Activated CD4-positive, alpha-beta T cell treated with anti-CD3 and anti-CD28 coated beads for 24 hours (primary cell): ENCODE measurements at regions not wholly inside any gene's neighbourhood (a gene's known extent, or its start where the extent isn't known, plus 50 kb on each side); places are given as distances from the start of the nearest gene placed in this dataset.

Experiments used
- DNase-seq, 2 donors: peaks; one replicate each; pipeline ENCODE4 v3.0.0-alpha.2; 2020; ENCODE audit warnings: low read depth in 2 of 2

DNA sequence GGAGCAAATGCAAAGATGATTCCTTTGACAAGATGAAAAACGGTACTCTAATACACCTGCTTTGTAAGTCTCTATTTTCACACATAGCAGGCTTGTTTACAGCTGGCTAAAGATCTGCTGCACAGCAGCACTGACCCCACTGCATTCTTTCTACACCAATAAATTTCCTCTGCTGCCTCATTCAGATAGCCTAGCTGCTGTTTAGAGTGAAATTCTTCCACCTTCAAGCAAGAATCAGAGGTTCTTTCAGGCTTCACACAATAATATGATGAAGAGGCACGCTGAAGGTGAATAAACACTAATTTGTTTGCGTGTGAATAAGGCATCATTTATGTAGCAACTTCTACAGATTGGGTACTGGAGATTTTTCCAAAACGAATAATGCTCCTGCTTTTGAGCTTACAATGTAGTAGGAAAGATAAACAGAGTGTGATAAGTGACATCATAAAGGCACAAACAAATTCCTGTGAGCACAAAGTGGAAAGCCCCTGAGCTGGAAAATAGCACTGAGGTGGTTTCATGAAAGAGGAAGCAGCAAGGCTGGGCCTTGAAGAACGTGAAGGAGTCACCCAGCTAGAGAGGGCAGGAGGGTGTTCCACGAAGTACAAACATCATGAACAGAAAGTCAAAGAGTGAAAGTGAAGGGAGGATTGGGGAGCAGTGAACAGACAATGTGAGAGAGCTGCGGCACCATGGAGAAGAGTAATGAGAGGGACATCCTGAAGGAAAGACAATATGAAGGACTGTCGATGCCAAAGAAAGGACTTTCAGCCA is 543.4 kb downstream of the CD83 start:
- DNase-seq: peak in 1 of 2 donors; percentile 14

DNA sequence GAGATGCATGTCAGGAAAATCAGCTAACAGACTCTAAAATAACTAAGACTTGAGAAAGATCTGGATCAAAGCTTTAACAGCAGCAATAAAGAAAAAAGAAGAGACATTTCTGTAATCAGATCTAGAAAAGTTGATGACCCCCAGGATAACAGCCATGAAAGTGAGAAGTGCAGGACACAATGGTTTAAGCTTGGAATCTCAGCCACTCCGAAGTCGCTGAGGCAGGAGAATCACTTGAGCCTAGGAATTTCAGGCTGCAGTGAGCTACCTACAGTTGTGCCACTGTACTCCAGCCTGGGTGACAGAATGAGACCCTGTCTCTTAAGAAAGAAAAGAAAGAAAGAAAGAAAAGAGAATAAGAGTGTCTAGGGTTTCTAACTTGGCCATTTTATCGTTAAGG is 544.1 kb downstream of the CD83 start:
- no peak for DNase-seq

DNA sequence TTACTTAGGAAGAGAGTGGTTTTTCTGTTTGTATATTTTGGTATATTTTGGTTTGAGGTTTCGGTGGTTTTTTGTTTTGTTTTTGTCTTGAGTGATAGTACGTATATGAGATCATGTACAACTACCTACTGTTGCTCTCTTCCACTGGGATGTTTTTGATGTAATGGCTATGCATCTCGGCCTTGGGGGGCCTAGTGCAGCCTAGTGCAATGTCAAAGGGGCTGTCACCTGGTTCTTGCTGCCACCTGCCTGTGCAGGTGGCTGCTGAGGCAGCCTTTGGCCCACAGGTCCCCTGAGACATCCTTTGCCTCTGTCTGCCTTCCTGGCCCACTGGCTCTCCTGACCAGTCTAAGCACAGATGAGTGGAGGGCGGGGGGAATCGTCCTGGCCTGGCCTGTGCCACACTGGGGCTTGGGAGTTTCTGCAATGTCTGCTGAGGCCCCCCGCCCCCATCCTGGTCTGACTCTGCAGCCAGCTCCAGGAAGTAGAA is 546.6 kb downstream of the CD83 start:
- DNase-seq: no peak

DNA sequence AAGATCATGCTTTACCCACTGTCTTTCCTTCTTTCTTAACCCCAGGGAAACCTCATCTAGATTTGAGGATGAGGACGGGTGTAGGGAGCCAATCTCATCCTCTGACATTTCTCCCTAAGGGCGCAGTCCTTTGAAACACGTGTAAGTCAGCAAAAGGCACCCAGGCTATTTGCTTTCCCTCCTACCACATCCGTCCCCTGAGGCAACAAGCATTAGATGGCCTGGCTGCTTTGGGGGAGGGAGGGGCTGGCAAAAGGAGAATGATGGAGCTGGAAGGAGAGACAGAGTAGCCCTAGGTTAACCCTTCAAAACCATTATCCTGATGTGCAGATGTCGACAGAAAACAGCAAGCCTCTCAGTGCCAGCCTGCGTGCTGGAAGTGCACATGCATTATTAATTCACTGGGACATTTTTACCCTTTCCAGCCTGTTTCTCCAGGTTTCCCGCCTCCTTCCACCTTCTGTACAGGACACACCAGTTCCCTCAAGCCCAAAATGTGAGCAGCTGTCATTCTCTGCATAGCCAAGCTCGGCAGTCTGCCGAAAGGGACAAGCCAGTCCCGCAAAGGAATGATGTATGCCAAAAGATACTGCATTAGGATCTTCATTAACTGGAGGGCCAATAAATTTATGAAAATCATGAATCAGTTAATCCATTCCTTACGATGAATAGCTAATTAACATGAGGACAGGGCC is 547.2 kb downstream of the CD83 start:
- no peak for DNase-seq

DNA sequence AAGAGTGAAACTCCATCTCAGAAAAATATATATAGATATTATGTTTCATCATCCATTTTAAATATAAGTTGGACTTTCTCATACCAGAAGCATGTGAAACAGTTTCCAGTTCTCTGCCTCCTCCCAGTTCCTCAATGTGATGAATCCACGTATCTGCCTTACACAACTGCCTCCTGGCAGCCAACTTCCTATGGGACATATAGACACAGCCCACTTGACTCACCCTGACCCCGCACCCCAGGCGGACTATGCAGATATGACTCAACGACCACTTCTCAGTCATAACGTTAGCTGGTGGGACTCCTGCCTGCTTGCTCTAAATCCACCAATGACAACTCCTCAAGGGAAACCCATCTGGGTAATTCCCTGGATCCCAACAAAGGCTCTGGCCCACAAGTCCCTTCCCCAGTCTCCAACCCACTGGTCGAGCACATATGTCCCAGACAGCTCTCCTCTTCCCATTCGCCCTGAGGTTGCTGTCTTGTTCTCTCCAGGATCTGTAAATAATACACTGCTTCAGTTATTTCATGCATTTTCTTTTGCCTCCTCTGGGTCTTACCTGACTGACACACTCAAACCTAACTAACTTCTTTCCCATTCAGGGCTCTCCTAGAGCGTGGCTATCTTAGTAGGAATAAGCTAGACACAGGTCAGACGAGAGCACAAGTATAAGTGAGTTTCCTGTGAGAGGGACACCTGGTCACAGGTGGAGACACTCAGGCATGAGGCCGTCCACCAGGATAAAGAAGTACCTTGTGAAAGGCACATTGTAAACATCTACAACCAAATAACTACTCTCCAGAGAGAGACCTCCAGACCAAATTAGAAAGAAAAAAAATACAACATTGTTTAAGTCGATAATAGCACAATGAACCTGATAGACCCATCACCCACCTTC is 548.5 kb downstream of the CD83 start:
- DNase-seq: peak in 1 of 2 donors; percentile 18

DNA sequence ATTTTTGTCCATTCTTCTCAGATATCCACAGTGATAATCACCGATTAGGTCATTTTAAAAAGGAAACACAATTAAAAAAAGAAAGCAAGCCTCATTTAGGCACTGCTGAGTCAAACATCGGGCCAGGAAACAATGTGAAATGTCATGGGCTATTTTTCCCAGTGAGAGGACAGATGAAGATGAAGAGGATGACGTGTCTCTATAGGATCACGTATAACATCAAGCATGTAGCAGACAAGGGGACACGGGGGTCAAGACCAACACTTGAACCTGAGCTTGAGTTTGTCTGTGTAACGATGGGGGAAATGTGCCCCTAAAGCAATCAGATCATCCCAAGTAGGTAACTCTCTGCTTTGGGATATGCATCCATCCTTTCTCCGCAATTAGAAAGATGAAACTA is 553.2 kb downstream of the CD83 start:
- no peak for DNase-seq

DNA sequence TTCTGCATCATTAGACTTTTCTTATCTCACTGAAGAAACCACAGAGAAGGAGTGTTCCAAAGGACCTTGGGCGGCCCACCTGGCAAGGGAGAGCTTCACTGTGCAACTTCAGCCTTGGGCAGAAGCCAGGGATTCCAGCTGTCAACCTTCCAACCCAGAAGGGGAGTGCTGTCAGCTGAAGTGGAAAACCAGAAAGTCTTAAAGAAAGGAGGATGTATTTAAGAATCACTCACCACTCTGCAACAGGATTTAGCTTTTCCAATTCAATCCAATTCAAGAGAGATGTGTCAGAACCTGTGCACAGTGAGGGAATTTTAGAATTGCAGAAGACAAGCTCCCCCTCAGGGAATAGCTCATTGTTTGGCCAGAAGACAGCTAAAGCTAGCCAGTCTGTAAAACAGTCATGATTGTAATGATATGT is 553.7 kb downstream of the CD83 start:
- no peak for DNase-seq

DNA sequence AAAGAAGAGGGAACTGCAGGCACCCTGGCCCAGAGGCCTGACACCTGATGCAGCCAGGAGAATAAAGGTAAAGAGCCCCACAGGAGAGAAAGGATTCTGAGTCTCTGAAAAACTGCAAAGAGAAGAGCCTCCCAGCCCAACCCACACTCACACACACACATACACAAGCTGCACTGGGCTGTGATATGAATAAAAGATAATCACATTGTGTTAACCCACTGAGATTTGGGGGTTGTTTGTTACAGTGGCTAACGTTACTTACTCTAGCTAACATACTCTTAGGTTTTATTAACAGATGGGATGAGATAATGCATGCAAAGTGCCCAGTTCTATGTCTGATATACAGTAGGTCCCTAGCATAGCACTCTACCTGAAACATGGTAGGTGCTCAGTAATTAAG is 554.4 kb downstream of the CD83 start:
- no peak for DNase-seq

DNA sequence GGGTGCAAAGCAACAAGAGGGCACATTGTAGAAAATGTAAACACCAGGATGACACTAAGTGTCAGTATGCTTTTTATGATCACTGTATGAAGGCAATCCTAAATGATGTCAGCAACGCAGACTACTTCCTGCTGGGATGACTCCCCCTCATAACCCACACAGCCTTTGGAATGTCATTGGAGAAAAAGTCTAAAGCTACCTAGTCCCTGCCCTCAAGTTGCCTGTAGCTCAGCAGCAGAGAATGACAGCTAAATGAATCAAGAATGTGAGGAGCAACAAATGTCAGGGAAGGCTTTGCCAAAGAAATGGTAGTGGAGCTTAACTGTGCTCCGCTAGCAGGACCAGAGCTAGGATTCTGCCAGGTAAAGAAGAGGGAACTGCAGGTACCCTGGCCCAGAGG is 555.6 kb downstream of the CD83 start:
- no peak for DNase-seq

DNA sequence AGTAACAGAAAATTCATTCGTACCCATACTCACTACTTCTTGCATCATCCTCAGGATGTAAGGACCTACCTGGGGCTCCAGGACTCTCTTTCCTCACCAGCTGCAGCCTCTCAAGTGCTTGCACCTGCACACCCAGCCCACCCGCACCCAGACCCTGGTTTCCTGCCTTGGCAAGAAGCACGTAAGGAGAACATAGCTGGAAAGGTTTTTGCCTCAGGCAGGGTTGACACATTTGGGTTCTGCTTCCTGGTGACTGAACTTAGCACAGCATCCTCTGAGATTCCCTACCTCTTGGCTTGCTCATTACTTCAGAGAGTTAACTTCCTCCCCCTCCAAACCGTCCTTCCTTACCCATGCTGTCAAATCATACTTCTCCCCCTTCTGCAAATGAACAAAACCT is 556.9 kb downstream of the CD83 start:
- no peak for DNase-seq

DNA sequence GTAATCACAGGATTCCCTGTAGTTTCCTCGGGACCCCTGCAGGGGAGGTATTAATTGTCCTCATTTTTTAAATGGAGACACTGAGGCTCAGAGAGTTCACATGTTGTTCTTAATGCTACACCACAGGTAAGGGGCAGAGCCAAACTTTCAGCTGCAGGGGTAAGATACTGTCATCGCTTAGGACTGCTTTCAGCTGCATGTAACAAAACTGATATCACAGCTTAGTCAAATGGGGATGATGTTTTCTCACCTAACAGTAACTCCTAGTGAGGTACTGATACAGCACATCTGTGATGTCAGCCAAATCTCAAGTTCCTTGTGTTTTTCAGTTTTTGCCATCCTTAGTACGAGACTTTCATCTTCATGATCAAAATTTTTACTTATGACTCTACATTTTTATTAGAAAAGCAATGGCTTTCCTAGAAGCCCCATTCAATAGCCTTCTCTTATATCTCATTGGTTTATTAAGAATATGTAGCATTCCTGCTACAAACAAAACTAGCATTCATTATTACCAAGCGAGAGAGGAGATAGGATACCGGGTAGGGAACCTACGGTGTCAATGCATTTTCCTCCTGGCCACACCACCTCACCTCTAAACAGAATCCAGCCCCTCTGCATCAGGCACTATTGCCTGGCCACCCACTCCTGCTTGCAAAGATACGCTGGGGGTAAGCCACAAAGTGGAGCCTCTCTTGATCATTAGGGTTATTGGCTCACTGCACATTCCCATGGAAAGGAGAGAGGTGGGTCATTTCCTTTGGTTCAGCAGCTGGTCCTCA is 557.5 kb downstream of the CD83 start:
- DNase-seq: no peak

DNA sequence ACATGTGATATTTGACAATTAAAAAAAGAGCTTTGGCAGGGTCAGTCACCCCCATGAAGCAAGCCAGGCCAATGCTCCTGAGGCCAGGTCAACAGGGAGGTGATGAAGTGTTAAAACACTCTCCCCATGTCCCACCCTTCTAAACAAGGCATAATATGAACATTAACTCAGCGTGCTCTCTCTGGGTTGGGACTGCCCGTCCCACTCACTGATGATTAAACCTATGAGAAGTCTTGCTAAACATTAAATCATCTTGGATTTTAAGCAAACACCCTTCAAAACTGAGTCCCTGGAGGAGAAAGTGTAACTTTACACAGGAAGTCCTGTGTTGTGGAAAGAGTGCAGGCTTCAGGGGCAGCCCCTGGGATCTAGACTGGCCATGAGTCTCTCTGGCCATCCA is 558.5 kb downstream of the CD83 start:
- no peak for DNase-seq

DNA sequence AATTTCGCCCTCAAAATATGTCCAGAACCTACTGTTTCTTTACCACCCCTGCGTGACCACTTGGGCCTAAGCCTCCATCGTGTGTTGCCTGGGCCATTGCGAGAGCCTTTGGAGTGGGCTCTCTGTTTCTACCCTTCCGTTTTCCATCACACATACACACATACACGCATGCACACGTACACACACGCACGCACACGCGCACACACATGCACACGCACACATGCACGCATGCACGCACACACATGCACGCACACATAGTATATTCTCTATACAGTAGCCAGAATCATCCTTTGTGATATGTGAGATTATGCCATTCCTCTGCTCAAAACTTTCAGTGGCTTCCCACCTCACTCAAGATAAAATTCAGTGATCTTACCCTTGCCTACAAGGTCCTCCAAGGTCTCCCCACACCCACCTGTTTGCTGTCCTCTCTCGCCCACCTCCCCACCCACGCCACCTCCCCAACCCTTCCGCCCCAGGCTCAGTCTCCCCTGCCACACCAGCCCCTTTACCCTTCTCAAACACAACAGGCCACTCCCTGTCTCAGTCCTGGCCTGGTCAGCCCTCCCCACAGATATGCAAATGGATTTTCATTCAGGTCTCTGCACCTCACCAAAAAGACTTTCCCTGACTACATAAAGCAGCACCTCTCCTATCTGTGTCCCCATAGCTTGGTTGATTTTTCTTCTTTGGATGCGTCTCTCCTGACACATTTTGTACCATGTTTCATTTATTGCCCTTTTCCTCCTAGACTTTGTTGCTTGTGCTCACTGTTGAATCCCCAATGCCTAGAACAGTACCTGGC is 559.6 kb downstream of the CD83 start:
- DNase-seq: no peak

DNA sequence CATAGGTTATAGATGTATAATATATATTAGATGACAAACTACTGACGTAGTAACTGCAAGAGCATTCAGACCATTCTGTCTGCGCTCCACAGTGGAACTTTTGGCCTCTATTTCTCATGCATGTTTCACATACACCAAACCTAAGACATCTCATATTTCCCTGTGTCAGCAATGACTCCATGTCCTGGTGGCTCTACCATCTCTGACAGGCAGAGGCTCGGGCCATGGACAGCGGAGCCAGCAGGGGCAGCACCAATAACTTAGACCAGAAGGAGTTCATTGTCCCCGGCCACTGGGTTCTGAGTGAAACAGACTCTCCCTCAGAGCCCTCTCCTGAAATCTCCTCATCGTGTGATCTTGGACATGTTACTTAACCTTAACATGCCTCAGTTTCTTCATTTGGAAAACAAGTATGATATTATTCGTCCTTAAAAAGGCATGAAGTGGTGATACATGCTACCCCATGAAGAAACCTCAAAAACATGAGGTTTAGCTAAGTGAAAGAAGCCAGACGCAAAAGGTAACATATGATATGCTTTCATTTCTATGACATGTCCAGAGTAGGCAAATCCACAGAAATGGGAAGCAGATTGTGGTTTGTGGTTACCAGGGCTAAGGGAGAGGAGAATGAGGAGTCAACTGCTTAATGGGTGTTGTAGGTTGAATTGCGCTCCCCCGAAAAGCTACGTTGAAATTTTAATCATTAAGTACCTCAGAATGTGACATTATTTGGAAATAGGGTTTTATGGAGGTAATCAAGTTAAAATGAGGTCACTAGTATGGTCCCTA is 564.0 kb upstream of the JARID2 start:
- no peak for DNase-seq

DNA sequence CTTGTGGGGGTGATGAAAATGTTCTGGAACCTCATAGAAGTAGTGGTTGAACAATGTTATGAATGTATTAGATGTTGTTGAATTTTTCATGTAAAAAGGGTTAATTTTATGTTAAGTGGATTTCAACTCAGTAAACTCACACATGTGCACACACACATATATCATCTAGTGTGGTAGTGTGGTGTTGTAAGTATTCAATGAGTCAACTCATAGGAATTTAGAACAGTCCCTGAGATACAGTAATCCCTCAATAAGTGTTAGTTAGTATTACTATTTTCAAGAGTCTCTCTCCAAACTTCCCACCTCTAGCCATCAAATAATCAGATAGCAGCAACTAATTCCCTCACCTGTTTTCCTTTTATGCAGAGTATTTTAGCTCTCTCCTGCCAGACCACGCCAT is 563.1 kb upstream of the JARID2 start:
- no peak for DNase-seq

DNA sequence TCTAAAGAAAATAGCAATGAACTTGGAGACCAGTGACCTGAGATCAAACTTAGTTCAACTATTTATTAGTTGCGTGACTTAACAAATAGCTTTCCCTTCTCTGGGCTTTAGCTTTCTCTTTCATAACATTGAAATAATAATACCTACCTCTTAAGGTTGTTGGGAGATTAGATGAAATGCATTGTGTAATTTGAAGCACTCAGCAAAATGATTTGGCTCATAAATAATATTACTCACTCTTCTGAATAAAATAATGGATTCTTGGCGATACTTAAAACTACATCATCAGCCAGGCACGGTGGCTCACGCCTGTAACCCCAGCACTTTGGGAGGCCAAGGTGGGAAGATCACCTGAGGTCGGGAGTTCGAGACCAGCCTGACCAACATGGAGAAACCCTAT is 556.2 kb upstream of the JARID2 start:
- no peak for DNase-seq

DNA sequence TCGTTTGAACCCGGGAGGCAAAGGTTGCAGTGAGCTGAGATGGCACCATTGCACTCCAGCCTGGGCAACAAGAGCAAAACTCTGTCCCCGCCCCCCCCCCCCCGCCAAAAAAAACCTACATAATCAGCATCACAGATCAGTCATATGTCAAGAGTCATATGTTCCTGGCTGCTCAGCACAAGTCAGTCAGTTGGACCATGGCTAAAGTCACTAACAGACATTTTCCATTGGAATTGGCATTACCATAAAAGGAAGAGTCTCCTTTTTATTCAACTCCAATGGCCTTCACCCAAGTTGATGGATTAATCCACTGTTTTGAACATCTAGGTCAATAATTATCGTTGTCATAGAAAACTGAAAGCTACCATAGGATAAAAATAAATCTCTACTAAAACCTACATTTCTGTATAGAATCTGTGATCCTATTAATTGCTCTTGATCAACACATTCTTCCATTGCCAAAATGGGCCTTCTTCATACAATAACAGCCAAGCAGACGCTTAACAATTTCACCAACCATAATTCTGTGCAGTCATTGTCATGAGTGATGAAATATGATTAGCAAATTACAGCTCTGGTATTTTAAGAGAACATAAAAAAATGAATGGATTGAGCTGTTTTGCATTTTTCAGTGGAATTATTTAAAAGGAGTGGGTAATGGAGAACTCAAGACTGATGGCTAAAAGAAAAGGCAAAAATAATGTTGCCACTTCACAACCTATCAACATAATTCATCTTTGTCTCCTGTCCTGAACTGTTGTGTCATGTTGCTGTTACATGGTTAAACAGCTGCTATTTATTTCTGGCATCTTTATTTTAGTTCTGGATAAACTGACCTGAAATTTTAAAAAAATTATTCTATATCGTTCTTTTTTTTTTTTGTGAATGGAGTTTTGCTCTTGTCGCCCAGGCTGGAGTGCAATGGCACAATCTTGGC is 555.5 kb upstream of the JARID2 start:
- DNase-seq: no peak

DNA sequence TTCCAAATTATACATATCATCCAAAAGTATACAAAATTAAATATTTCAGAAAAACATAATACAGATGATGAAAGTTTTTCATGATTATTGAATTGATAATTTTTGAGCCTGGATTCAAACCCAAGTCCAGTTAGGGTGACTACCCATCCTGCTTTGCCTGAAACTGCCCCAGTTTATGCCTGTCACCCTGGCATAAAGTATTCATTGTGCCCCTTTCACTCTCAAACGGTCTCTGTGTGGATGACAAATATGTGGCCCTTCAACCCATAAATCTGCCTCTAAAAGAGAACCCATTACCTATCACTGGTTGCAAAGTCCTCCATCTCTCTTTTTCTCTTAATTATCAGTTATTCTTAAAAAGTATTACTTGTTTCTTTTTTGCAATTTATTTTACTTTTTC is 553.7 kb upstream of the JARID2 start:
- no peak for DNase-seq
